ENCODE measurements at regions not wholly inside any gene's neighbourhood (a gene's known extent, or its start where the extent isn't known, plus 50 kb on each side); places are given as distances from the start of the nearest gene placed in this dataset.

GRCh38 chr2:238682536-238682935 is 165.3 kb upstream of the TWIST2 start:
- ChIA-PET CTCF (no interaction called here), POLR2A (no interaction called here)
- no peak for TF ChIP-seq ZNF280C (tag by site-specific recombination; IDR thresholded peaks at IDR 0.05)
- TF ChIP-seq ZNF830 (tag by site-specific recombination; IDR thresholded peaks at IDR 0.05; ENCODE audit: low read depth) = no peak
- TF ChIP-seq ZNF121 (tag by site-specific recombination; IDR thresholded peaks at IDR 0.05) = no peak
- no peak for TF ChIP-seq ZNF664 (tag by site-specific recombination; IDR thresholded peaks at IDR 0.05)
- no peak for TF ChIP-seq ZNF223 (tag by site-specific recombination; IDR thresholded peaks at IDR 0.05)
- TF ChIP-seq ZNF501 (tag by site-specific recombination; IDR thresholded peaks at IDR 0.05) = no peak
- TF ChIP-seq ZNF24 (tag by site-specific recombination; IDR thresholded peaks at IDR 0.05) = no peak
- TF ChIP-seq BCL11B (tag by site-specific recombination; IDR thresholded peaks at IDR 0.05; ENCODE audit: low read depth) = no peak
- TF ChIP-seq ZNF335 (tag by site-specific recombination; conservative IDR thresholded peaks at IDR 0.05) = no peak
- no peak for TF ChIP-seq ZXDB (tag by site-specific recombination; IDR thresholded peaks at IDR 0.05)
- TF ChIP-seq ZNF354C (tag by site-specific recombination; IDR thresholded peaks at IDR 0.05; ENCODE audit: borderline replicate concordance, low read depth) = no peak
- no peak for TF ChIP-seq ZNF514 (tag by site-specific recombination; IDR thresholded peaks at IDR 0.05)
- no peaks in the 10 kb centered on the region for H3K36me3 ChIP-seq (ENCODE audit: control insufficient read depth in 2 of 2, insufficient read depth in 1 of 2, low read length in 2 of 2)
- H3K9me3 ChIP-seq (ENCODE audit: control insufficient read depth, insufficient read depth, low read depth, low read length) = no peaks in the 10 kb centered on the region
- H3K4me3 ChIP-seq (ENCODE audit: low read depth, low read length) = no peak overlapping the region
- H3K27ac ChIP-seq (ENCODE audit: extremely low read depth, low read depth, low read length) = no peak overlapping the region
- H3K4me1 ChIP-seq (ENCODE audit: control insufficient read depth, insufficient read depth, low read length) = no peaks in the 10 kb centered on the region

GRCh38 chr2:238684362-238685326 is 163.2 kb upstream of the TWIST2 start:
- Histone ChIP-seq H3K27ac (ENCODE audit: extremely low read depth, low read depth, low read length) (no peak overlapping the region), H3K9me3 (ENCODE audit: control insufficient read depth, insufficient read depth, low read depth, low read length) (no peaks in the 10 kb centered on the region), H3K4me1 (ENCODE audit: control insufficient read depth, insufficient read depth, low read length) (no peaks in the 10 kb centered on the region), H3K36me3 (ENCODE audit: control insufficient read depth in 2 of 2, insufficient read depth in 1 of 2, low read length in 2 of 2) (no peaks in the 10 kb centered on the region), H3K4me3 (ENCODE audit: low read depth, low read length) (no peak overlapping the region)
- CTCF ChIA-PET = interaction anchor here (0.6 to 0.7 kb wide), 2 partner anchors 72 to 86 kb away, joined by 4 read pairs; no protein-coding TSS in a partner anchor
- POLR2A ChIA-PET = no interaction called here
- TF ChIP-seq PBX3 (CRISPR knock-in tag; IDR thresholded peaks at IDR 0.05) (no peak), ZNF133 (tag by site-specific recombination; IDR thresholded peaks at IDR 0.05) (no peak), PRDM10 (tag by site-specific recombination; IDR thresholded peaks at IDR 0.05) (no peak), ZNF324 (tag by site-specific recombination; IDR thresholded peaks at IDR 0.05) (peak; percentile 33; the same call in 1 of the 2 replicates), HIC1 (tag by site-specific recombination; IDR thresholded peaks at IDR 0.05) (no peak), ZNF639 (tag by site-specific recombination; IDR thresholded peaks at IDR 0.05) (no peak), BCL6B (tag by site-specific recombination; IDR thresholded peaks at IDR 0.05) (no peak), ZNF211 (tag by site-specific recombination; IDR thresholded peaks at IDR 0.05; ENCODE audit: low read depth) (no peak), SCRT1 (tag by site-specific recombination; IDR thresholded peaks at IDR 0.05; ENCODE audit: borderline replicate concordance) (no peak)
